Activated T-helper 17 cell treated with anti-CD3 and anti-CD28 coated beads, Interleukin-2, amount 50 U/mL, for 72 hours (primary cell): ENCODE measurements at regions not wholly inside any gene's neighbourhood (a gene's known extent, or its start where the extent isn't known, plus 50 kb on each side); places are given as distances from the start of the nearest gene placed in this dataset.
A peak's percentile ranks its signal among the peaks of the same experiment; 100 is the strongest.

Source experiments
- ATAC-seq: fragments of 150-1000 bp; cut with Tn5 transposase; replicated peaks from 2 replicates; pipeline ENCODE4 v1.10.0; 2021; ENCODE audit warnings: mild to moderate bottlenecking, moderate library complexity
- H3K27ac Mint-ChIP-seq: one replicate; pipeline ENCODE4 v1.8.0; 2022; ENCODE audit warnings: mixed read lengths
- H3K27me3 Mint-ChIP-seq: one replicate; pipeline ENCODE4 v1.8.0; 2022; ENCODE audit warnings: mixed read lengths
- H3K36me3 Mint-ChIP-seq: one replicate; pipeline ENCODE4 v1.8.0; 2022; ENCODE audit warnings: low read depth, mild to moderate bottlenecking, mixed read lengths
- H3K4me1 Mint-ChIP-seq: one replicate; pipeline ENCODE4 v1.8.0; 2022; ENCODE audit warnings: mixed read lengths
- H3K4me3 Mint-ChIP-seq: one replicate; pipeline ENCODE4 v1.8.0; 2022; ENCODE audit warnings: mild to moderate bottlenecking, mixed read lengths
- H3K9me3 Mint-ChIP-seq: one replicate; pipeline ENCODE4 v1.8.0; 2022; ENCODE audit warnings: mixed read lengths

- ATAC-seq, result no peak
- H3K27ac Mint-ChIP-seq, result no peak overlapping the region
- H3K36me3 Mint-ChIP-seq, result no peaks in the 10 kb centered on the region
- no peaks in the 10 kb centered on the region for H3K4me1 Mint-ChIP-seq
- H3K27me3 Mint-ChIP-seq, result peaks cover 14% of the 10 kb centered on the region
- no peak overlapping the region for H3K4me3 Mint-ChIP-seq
- H3K9me3 Mint-ChIP-seq, result peaks cover 4% of the 10 kb centered on the region
These were observed 138.8 kb downstream of the HSD17B3 start for GRCh38 chr9:96163161-96163560.

GRCh38 chr9:96161819-96162218, 140.2 kb downstream of the HSD17B3 start:
- no peaks in the 10 kb centered on the region for H3K36me3 Mint-ChIP-seq
- H3K27ac Mint-ChIP-seq, result no peak overlapping the region
- H3K9me3 Mint-ChIP-seq, result no peaks in the 10 kb centered on the region
- H3K4me3 Mint-ChIP-seq, result no peak overlapping the region
- peaks cover 23% of the 10 kb centered on the region for H3K27me3 Mint-ChIP-seq
- ATAC-seq, result no peak
- no peaks in the 10 kb centered on the region for H3K4me1 Mint-ChIP-seq

GRCh38 chr9:96160866-96161265, 141.1 kb downstream of the HSD17B3 start:
- Mint-ChIP-seq H3K4me1 (no peaks in the 10 kb centered on the region), H3K36me3 (no peaks in the 10 kb centered on the region), H3K27me3 (peaks cover 27% of the 10 kb centered on the region), H3K27ac (no peak overlapping the region), H3K9me3 (no peaks in the 10 kb centered on the region), H3K4me3 (no peak overlapping the region)
- ATAC-seq, result no peak

- Mint-ChIP-seq H3K4me3 (no peak overlapping the region), H3K36me3 (no peaks in the 10 kb centered on the region), H3K9me3 (no peaks in the 10 kb centered on the region), H3K27me3 (peaks cover 29% of the 10 kb centered on the region), H3K27ac (no peak overlapping the region), H3K4me1 (no peaks in the 10 kb centered on the region)
- ATAC-seq, result no peak
These were observed 141.8 kb downstream of the HSD17B3 start for GRCh38 chr9:96160168-96160567.

- H3K4me3 Mint-ChIP-seq, result no peak overlapping the region
- no peak overlapping the region for H3K27ac Mint-ChIP-seq
- no peaks in the 10 kb centered on the region for H3K4me1 Mint-ChIP-seq
- H3K27me3 Mint-ChIP-seq, result peaks cover 29% of the 10 kb centered on the region
- ATAC-seq, result no peak
- no peaks in the 10 kb centered on the region for H3K9me3 Mint-ChIP-seq
- no peaks in the 10 kb centered on the region for H3K36me3 Mint-ChIP-seq
These were observed 142.4 kb downstream of the HSD17B3 start for GRCh38 chr9:96159596-96159995.

- H3K27me3 Mint-ChIP-seq, result peaks cover 32% of the 10 kb centered on the region
- H3K9me3 Mint-ChIP-seq, result no peaks in the 10 kb centered on the region
- H3K4me3 Mint-ChIP-seq, result no peak overlapping the region
- H3K36me3 Mint-ChIP-seq, result no peaks in the 10 kb centered on the region
- no peak overlapping the region for H3K27ac Mint-ChIP-seq
- H3K4me1 Mint-ChIP-seq, result no peaks in the 10 kb centered on the region
- ATAC-seq, result no peak
These were observed 142.9 kb downstream of the HSD17B3 start for GRCh38 chr9:96158909-96159575.

- no peaks in the 10 kb centered on the region for H3K36me3 Mint-ChIP-seq
- no peak for ATAC-seq
- no peaks in the 10 kb centered on the region for H3K9me3 Mint-ChIP-seq
- no peak overlapping the region for H3K4me3 Mint-ChIP-seq
- peaks cover 28% of the 10 kb centered on the region for H3K27me3 Mint-ChIP-seq
- no peak overlapping the region for H3K27ac Mint-ChIP-seq
- no peaks in the 10 kb centered on the region for H3K4me1 Mint-ChIP-seq
These were observed 143.8 kb downstream of the HSD17B3 start for GRCh38 chr9:96158147-96158546.

- Mint-ChIP-seq H3K4me1 (no peaks in the 10 kb centered on the region), H3K4me3 (no peak overlapping the region), H3K27me3 (peaks cover 28% of the 10 kb centered on the region), H3K36me3 (no peaks in the 10 kb centered on the region), H3K27ac (no peak overlapping the region), H3K9me3 (no peaks in the 10 kb centered on the region)
- no peak for ATAC-seq
These were observed 144.3 kb downstream of the HSD17B3 start for GRCh38 chr9:96157675-96158074.

GRCh38 chr9:96156171-96156974, 145.6 kb downstream of the HSD17B3 start:
- ATAC-seq, result no peak
- Mint-ChIP-seq H3K27me3 (peaks cover 21% of the 10 kb centered on the region), H3K4me3 (no peak overlapping the region), H3K27ac (no peak overlapping the region), H3K36me3 (no peaks in the 10 kb centered on the region), H3K9me3 (no peaks in the 10 kb centered on the region), H3K4me1 (no peaks in the 10 kb centered on the region)

GRCh38 chr9:96154081-96154480, 147.9 kb downstream of the HSD17B3 start:
- H3K27me3 Mint-ChIP-seq, result peaks cover 21% of the 10 kb centered on the region
- H3K27ac Mint-ChIP-seq, result no peak overlapping the region
- no peaks in the 10 kb centered on the region for H3K9me3 Mint-ChIP-seq
- H3K4me3 Mint-ChIP-seq, result no peak overlapping the region
- H3K36me3 Mint-ChIP-seq, result no peaks in the 10 kb centered on the region
- peaks cover 11% of the 10 kb centered on the region for H3K4me1 Mint-ChIP-seq
- ATAC-seq, result no peak

GRCh38 chr9:96152550-96152949, 149.4 kb downstream of the HSD17B3 start:
- H3K4me3 Mint-ChIP-seq, result no peak overlapping the region
- H3K27ac Mint-ChIP-seq, result no peak overlapping the region

GRCh38 chr9:96150324-96151227, 151.4 kb downstream of the HSD17B3 start:
- Mint-ChIP-seq H3K9me3 (no peaks in the 10 kb centered on the region), H3K4me3 (peak overlapping the region; percentile 43), H3K4me1 (peaks cover 11% of the 10 kb centered on the region), H3K27me3 (peaks cover 18% of the 10 kb centered on the region), H3K27ac (peak overlapping the region; percentile 30), H3K36me3 (no peaks in the 10 kb centered on the region)
- ATAC-seq, result peak; percentile 88

More at GRCh38 chr9:96152550-96152949, 149.4 kb downstream of the HSD17B3 start:
- Mint-ChIP-seq H3K27me3 (peaks cover 16% of the 10 kb centered on the region), H3K36me3 (no peaks in the 10 kb centered on the region), H3K9me3 (no peaks in the 10 kb centered on the region), H3K4me1 (peaks cover 11% of the 10 kb centered on the region)
- ATAC-seq, result no peak

- H3K4me3 Mint-ChIP-seq, result peak overlapping the region; percentile 43
- no peaks in the 10 kb centered on the region for H3K36me3 Mint-ChIP-seq
- peaks cover 11% of the 10 kb centered on the region for H3K4me1 Mint-ChIP-seq
- H3K27me3 Mint-ChIP-seq, result peaks cover 20% of the 10 kb centered on the region
- peak; percentile 19 for ATAC-seq
- no peak overlapping the region for H3K27ac Mint-ChIP-seq
- no peaks in the 10 kb centered on the region for H3K9me3 Mint-ChIP-seq
These were observed 152.3 kb downstream of the HSD17B3 start for GRCh38 chr9:96149533-96150280.
